GM12878 (cell line): ENCODE measurements at regions not wholly inside any gene's neighbourhood (a gene's known extent, or its start where the extent isn't known, plus 50 kb on each side); places are given as distances from the start of the nearest gene placed in this dataset.

Experiments
- CTCF ChIP-seq, 3 experiments: IDR thresholded peaks in 2 of 3; conservative IDR thresholded peaks in 1 of 3; 2 replicates each; pipeline ENCODE4 v1.5.1; 2011; ENCODE audit warnings: low read depth in 3 of 3, low read length in 3 of 3, mild to moderate bottlenecking in 3 of 3, control low read depth in 2 of 3, moderate library complexity in 2 of 3, inconsistent platforms in 1 of 3, mixed read lengths in 1 of 3; ENCODE audit not compliant: control insufficient read depth in 2 of 3, insufficient read depth in 1 of 3; ENCODE audit errors: extremely low read depth in 1 of 3
- ELK1 ChIP-seq: IDR thresholded peaks from 2 replicates; pipeline ENCODE4 v1.6.1; 2012; ENCODE audit warnings: low read depth, low read length, improper control_type of control experiment
- GABPA ChIP-seq: IDR thresholded peaks from 2 replicates; pipeline ENCODE4 v1.6.1; 2014; ENCODE audit warnings: antibody characterized with exemption, low read depth, mild to moderate bottlenecking, inconsistent platforms
- NRF1 ChIP-seq: conservative IDR thresholded peaks from 2 replicates; pipeline ENCODE4 v1.6.1; 2011; ENCODE audit warnings: mild to moderate bottlenecking, low read depth, low read length, improper control_type of control experiment
- POLR2A ChIP-seq: IDR thresholded peaks from 2 replicates; pipeline ENCODE4 v1.6.1; 2011; ENCODE audit warnings: low read depth, mild to moderate bottlenecking, low read length
- POLR2AphosphoS2 ChIP-seq: IDR thresholded peaks from 2 replicates; pipeline ENCODE4 v1.6.1; 2011; ENCODE audit warnings: low read depth, mild to moderate bottlenecking, low read length, improper control_type of control experiment, moderate library complexity
- POLR2AphosphoS5 ChIP-seq: IDR thresholded peaks from 2 replicates; pipeline ENCODE4 v1.6.1; 2011; ENCODE audit warnings: mild to moderate bottlenecking, low read length, inconsistent platforms
- PRDM15 ChIP-seq: fragments of 450-650 bp; formaldehyde crosslinking; IDR thresholded peaks from 2 replicates; pipeline ENCODE4 v1.4.0; 2020; ENCODE audit warnings: mild to moderate bottlenecking, moderate library complexity
- RAD51 ChIP-seq: fragments of 450-650 bp; IDR thresholded peaks from 2 replicates; pipeline ENCODE4 v1.6.1; 2016; ENCODE audit warnings: moderate library complexity, mild to moderate bottlenecking, inconsistent platforms
- REST ChIP-seq: IDR thresholded peaks from 2 replicates; pipeline ENCODE4 v1.6.1; 2012; ENCODE audit warnings: mild to moderate bottlenecking, low read depth, low read length
- SREBF2 ChIP-seq: IDR thresholded peaks from 2 replicates; pipeline ENCODE4 v1.6.1; 2012; ENCODE audit warnings: mild to moderate bottlenecking, low read length
- ZBTB40 ChIP-seq: fragments of 450-650 bp; IDR thresholded peaks from 2 replicates; pipeline ENCODE4 v1.6.1; 2016; ENCODE audit warnings: mild to moderate bottlenecking, moderate library complexity, borderline replicate concordance

- no peak for TF ChIP-seq GABPA
- TF ChIP-seq POLR2AphosphoS5: no peak
- TF ChIP-seq RAD51: no peak
- no peak for TF ChIP-seq CTCF (IDR thresholded peaks at IDR 0.05 in 2 of 3, conservative IDR thresholded peaks at IDR 0.05 in 1 of 3; ENCODE audit: control insufficient read depth in 2 of 3, extremely low read depth in 1 of 3, insufficient read depth in 1 of 3, low read depth in 3 of 3, low read length in 3 of 3)
- no peak for TF ChIP-seq ELK1
- TF ChIP-seq SREBF2: no peak
- no peak for TF ChIP-seq POLR2A
- TF ChIP-seq ZBTB40: no peak
- TF ChIP-seq REST: no peak
- TF ChIP-seq NRF1: no peak
- TF ChIP-seq PRDM15: no peak
- no peak for TF ChIP-seq POLR2AphosphoS2
Measured at GRCh38 chr7:114021135-114021534, 102.3 kb upstream of the PPP1R3A start.
